NB4 (cell line): ENCODE measurements at regions not wholly inside any gene's neighbourhood (a gene's known extent, or its start where the extent isn't known, plus 50 kb on each side); places are given as distances from the start of the nearest gene placed in this dataset.

Source experiments
- POLR2A ChIP-seq: IDR thresholded peaks from 2 replicates; pipeline ENCODE4 v1.6.1; 2011; ENCODE audit warnings: mild to moderate bottlenecking; ENCODE audit not compliant: insufficient read length; ENCODE audit errors: extremely low read depth
- TF ChIP-seq, protein P1 (sequence below): IDR thresholded peaks from one replicate; pipeline ENCODE4 v1.5.1; 2012; ENCODE audit warnings: low read depth, low read length

- TF ChIP-seq, protein P1, sequence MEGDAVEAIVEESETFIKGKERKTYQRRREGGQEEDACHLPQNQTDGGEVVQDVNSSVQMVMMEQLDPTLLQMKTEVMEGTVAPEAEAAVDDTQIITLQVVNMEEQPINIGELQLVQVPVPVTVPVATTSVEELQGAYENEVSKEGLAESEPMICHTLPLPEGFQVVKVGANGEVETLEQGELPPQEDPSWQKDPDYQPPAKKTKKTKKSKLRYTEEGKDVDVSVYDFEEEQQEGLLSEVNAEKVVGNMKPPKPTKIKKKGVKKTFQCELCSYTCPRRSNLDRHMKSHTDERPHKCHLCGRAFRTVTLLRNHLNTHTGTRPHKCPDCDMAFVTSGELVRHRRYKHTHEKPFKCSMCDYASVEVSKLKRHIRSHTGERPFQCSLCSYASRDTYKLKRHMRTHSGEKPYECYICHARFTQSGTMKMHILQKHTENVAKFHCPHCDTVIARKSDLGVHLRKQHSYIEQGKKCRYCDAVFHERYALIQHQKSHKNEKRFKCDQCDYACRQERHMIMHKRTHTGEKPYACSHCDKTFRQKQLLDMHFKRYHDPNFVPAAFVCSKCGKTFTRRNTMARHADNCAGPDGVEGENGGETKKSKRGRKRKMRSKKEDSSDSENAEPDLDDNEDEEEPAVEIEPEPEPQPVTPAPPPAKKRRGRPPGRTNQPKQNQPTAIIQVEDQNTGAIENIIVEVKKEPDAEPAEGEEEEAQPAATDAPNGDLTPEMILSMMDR, result no peak
- TF ChIP-seq POLR2A, result no peak
Observed at GRCh38 chr4:143109376-143109775, 75.3 kb upstream of the USP38 start.
